DND-41 (cell line): ENCODE measurements at regions not wholly inside any gene's neighbourhood (a gene's known extent, or its start where the extent isn't known, plus 50 kb on each side); places are given as distances from the start of the nearest gene placed in this dataset.

ENCODE experiments used
- ATAC-seq: fragments of 200-7000 bp; cut with Tn5 transposase; 3 replicates; pipeline ENCODE4 v1.9.1; 2021; ENCODE audit warnings: low read depth; ENCODE audit not compliant: insufficient read depth
- DNase-seq: peaks from one replicate; pipeline ENCODE4 v3.0.0-alpha.2; 2020
- H2AFZ ChIP-seq: 2 replicates; pipeline ENCODE4 v1.6.0; 2012; ENCODE audit warnings: low read depth, low read length
- H3K27ac ChIP-seq: 2 replicates; pipeline ENCODE4 v1.5.1; 2012; ENCODE audit warnings: low read length, inconsistent platforms
- H3K27me3 ChIP-seq: fragments of 200-600 bp; sonication (generic); 2 replicates; pipeline ENCODE4 v1.6.0; 2012; ENCODE audit warnings: low read length, mild to moderate bottlenecking, inconsistent platforms; ENCODE audit not compliant: insufficient read depth, poor library complexity
- H3K36me3 ChIP-seq: 2 replicates; pipeline ENCODE4 v1.5.1; 2012; ENCODE audit warnings: low read length, inconsistent platforms; ENCODE audit not compliant: insufficient read depth
- H3K4me1 ChIP-seq: 2 replicates; pipeline ENCODE4 v1.5.1; 2012; ENCODE audit warnings: mild to moderate bottlenecking, low read length; ENCODE audit not compliant: insufficient read depth
- H3K4me2 ChIP-seq: 2 replicates; pipeline ENCODE4 v1.6.0; 2012; ENCODE audit warnings: mild to moderate bottlenecking, moderate library complexity, low read length, inconsistent platforms; ENCODE audit not compliant: insufficient read depth
- H3K4me3 ChIP-seq, 2 experiments: fragments of 200-600 bp in 1 of 2; shearing (Covaris generic) in 1 of 2; 2 replicates each; pipeline ENCODE4 v1.5.1; 2012 to 2016; ENCODE audit warnings: inconsistent platforms in 2 of 2, low read length in 2 of 2, mild to moderate bottlenecking in 2 of 2, low read depth in 1 of 2, moderate library complexity in 1 of 2
- H3K79me2 ChIP-seq: 2 replicates; pipeline ENCODE4 v1.6.0; 2012; ENCODE audit warnings: low read length, inconsistent platforms; ENCODE audit not compliant: insufficient read depth
- H3K9ac ChIP-seq: 2 replicates; pipeline ENCODE4 v1.6.0; 2012; ENCODE audit warnings: low read depth, mild to moderate bottlenecking, inconsistent platforms, low read length, moderate library complexity
- H3K9me3 ChIP-seq: 2 replicates; pipeline ENCODE4 v1.5.1; 2012; ENCODE audit warnings: low read length, moderate library complexity, mild to moderate bottlenecking, inconsistent platforms; ENCODE audit not compliant: insufficient read depth, severe bottlenecking
- H4K20me1 ChIP-seq: 2 replicates; pipeline ENCODE4 v1.6.0; 2012; ENCODE audit warnings: low read length; ENCODE audit not compliant: insufficient read depth
- CTCF ChIP-seq: IDR thresholded peaks from 2 replicates; pipeline ENCODE4 v1.5.1; 2012; ENCODE audit warnings: borderline replicate concordance, low read length, moderate library complexity, mild to moderate bottlenecking; ENCODE audit not compliant: poor library complexity, severe bottlenecking; ENCODE audit errors: extremely low read depth
- EZH2 ChIP-seq: IDR thresholded peaks from 3 replicates; pipeline ENCODE4 v1.6.1; 2012; ENCODE audit warnings: borderline replicate concordance, low read depth, mild to moderate bottlenecking, moderate library complexity, low read length, inconsistent platforms; ENCODE audit not compliant: severe bottlenecking

GRCh38 chr2:129118296-129118695 is 799.6 kb upstream of the HS6ST1 start:
- Histone ChIP-seq H2AFZ (no peak overlapping the region), H3K9ac (no peak overlapping the region), H3K9me3 (no peaks in the 10 kb centered on the region), H3K27ac (no peak overlapping the region), H3K4me1 (no peaks in the 10 kb centered on the region), H4K20me1 (no peaks in the 10 kb centered on the region), H3K27me3 (no peaks in the 10 kb centered on the region), H3K4me2 (no peak overlapping the region), H3K36me3 (no peaks in the 10 kb centered on the region), H3K79me2 (no peaks in the 10 kb centered on the region), H3K4me3 (no peak overlapping the region)
- no peak for ATAC-seq
- TF ChIP-seq EZH2, result no peak
- TF ChIP-seq CTCF, result no peak
- no peak for DNase-seq

GRCh38 chr2:129129087-129129486 is 810.4 kb upstream of the HS6ST1 start:
- no peaks in the 10 kb centered on the region for H3K4me1 ChIP-seq
- H3K4me3 ChIP-seq, result no peak overlapping the region
- ATAC-seq, result no peak
- H3K9me3 ChIP-seq, result no peaks in the 10 kb centered on the region
- no peaks in the 10 kb centered on the region for H3K79me2 ChIP-seq
- H3K4me2 ChIP-seq, result no peak overlapping the region
- DNase-seq, result no peak
- no peak for TF ChIP-seq CTCF
- TF ChIP-seq EZH2, result no peak
- no peaks in the 10 kb centered on the region for H3K36me3 ChIP-seq
- H3K9ac ChIP-seq, result no peak overlapping the region
- no peaks in the 10 kb centered on the region for H3K27me3 ChIP-seq
- H2AFZ ChIP-seq, result no peak overlapping the region
- H3K27ac ChIP-seq, result no peak overlapping the region
- H4K20me1 ChIP-seq, result no peaks in the 10 kb centered on the region

GRCh38 chr2:129133692-129134641 is 815.3 kb upstream of the HS6ST1 start:
- H2AFZ ChIP-seq, result no peak overlapping the region
- no peaks in the 10 kb centered on the region for H3K79me2 ChIP-seq
- H3K36me3 ChIP-seq, result no peaks in the 10 kb centered on the region
- H3K4me3 ChIP-seq, result no peak overlapping the region
- no peak overlapping the region for H3K27ac ChIP-seq
- H3K9me3 ChIP-seq, result no peaks in the 10 kb centered on the region
- H3K27me3 ChIP-seq, result peaks cover 3% of the 10 kb centered on the region
- DNase-seq (no peak), ATAC-seq (no peak)
- H3K4me2 ChIP-seq, result no peak overlapping the region
- no peaks in the 10 kb centered on the region for H3K4me1 ChIP-seq
- TF ChIP-seq CTCF, result no peak
- no peak for TF ChIP-seq EZH2
- H4K20me1 ChIP-seq, result no peaks in the 10 kb centered on the region
- H3K9ac ChIP-seq, result no peak overlapping the region
